ENCODE measurements at regions not wholly inside any gene's neighbourhood (a gene's known extent, or its start where the extent isn't known, plus 50 kb on each side); places are given as distances from the start of the nearest gene placed in this dataset.

DNA sequence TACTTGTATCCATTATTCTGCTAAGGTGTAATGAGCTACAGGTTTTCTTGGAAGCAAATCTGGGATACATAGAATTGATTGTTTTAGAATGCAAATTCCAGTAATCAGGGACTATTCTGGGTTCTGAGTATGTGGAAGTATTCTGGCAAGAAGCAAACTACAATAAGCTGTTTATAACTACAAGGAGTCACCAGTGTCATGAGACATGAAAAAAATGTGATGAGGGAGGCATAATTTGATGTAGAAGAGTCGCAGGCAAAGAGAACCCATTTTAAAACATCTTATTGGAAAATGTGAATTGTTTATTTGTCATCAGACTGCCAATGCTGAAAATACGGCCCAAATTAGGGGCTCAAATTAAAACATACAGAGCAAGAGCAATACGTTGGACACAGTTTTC, 321.8 kb upstream of the E2F7 start:
- TF ChIP-seq GATA3 (IDR thresholded peaks at IDR 0.05; ENCODE audit: low read depth, low read length), result no peak
- no peak for TF ChIP-seq GATA2 (IDR thresholded peaks at IDR 0.05; ENCODE audit: low read depth, low read length)

DNA sequence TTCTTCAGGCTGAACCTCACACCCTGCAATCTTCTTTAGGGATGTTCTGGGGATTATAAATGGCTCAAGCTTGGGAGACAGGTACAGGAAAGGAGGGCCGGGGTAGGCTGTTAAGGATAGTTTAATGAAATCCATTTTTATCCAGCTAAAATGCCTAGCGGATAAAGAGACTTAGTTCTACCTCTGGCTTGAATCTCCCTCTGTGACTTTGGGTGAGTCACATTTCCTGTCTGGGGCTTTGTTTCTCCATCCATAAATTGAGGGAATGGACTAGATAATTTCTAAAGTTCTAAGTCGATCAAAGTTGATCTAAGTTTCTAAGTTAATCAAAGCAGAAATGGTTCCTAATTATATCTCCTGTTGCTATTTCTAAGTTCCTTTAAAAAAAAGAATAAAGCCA, 319.6 kb upstream of the E2F7 start:
- TF ChIP-seq GATA3 (IDR thresholded peaks at IDR 0.05; ENCODE audit: low read depth, low read length) (no peak), GATA2 (IDR thresholded peaks at IDR 0.05; ENCODE audit: low read depth, low read length) (no peak)

GRCh38 chr12:77382096-77382742, 316.9 kb upstream of the E2F7 start:
- no peak for TF ChIP-seq GATA3 (IDR thresholded peaks at IDR 0.05; ENCODE audit: low read depth, low read length)
- no peak for TF ChIP-seq GATA2 (IDR thresholded peaks at IDR 0.05; ENCODE audit: low read depth, low read length)

DNA sequence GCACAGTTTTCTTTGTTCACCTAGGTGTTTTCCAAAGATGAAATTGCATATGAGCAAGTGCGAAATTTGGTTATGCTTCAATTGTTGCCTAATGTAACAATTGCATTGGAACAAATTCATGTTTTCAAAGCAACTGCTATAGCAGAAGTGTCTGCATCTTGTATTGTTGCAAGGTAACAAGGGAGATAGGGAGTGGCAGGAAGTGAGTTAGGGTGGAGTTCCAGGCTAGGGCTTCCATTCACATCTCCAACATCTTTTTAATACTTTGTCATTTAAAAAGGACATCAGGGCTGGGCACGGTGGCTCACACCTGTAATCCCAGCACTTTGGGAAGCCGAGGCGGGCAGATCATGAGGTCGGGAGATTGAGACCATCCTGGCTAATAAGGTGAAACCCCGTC, 312.3 kb upstream of the E2F7 start:
- TF ChIP-seq GATA2 (IDR thresholded peaks at IDR 0.05; ENCODE audit: low read depth, low read length) (no peak), GATA3 (IDR thresholded peaks at IDR 0.05; ENCODE audit: low read depth, low read length) (no peak)

DNA sequence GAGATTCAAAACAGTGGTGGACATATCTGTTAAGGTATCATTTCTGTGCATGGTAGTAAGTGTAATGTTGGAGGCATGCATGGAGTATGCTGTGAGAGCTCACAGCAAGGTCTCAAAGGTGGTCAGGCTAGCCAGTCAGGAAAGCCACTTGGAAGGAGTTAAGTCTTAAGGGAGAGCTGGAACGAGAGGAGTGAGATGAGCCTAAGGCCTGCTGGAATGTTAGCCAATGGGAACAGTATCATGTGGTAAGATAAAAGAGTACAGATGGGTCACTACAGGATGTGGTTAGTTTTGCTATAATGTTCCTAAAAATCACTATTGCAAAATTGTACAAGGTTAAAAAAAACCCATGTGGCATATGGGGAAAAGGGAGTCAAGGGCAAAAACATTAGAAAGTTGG, 311.7 kb upstream of the E2F7 start:
- TF ChIP-seq GATA2 (IDR thresholded peaks at IDR 0.05; ENCODE audit: low read depth, low read length) (no peak), GATA3 (IDR thresholded peaks at IDR 0.05; ENCODE audit: low read depth, low read length) (no peak)

- TF ChIP-seq GATA2 (IDR thresholded peaks at IDR 0.05; ENCODE audit: low read depth, low read length) (no peak), GATA3 (IDR thresholded peaks at IDR 0.05; ENCODE audit: low read depth, low read length) (no peak)
These were observed 309.3 kb upstream of the E2F7 start for GRCh38 chr12:77374673-77375072.

DNA sequence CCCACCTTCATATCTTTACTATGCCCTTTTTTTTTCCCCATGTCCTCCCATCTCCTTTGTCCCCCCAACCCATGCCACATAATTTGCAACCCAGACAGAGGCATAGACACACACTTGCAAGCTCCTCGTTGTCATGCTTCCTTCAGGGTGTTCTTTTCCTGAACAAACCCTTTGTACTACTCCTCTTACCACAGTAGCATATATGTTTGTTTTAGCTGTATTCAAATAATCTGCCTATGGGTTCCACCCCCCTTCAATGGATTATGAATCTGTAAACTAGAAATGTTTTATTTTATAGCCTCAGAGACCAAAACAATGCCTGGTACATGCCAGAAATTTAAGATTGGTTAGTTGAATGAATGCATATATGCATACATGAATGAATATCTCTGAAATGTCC, 307.1 kb upstream of the E2F7 start:
- TF ChIP-seq GATA2 (IDR thresholded peaks at IDR 0.05; ENCODE audit: low read depth, low read length) (no peak), GATA3 (IDR thresholded peaks at IDR 0.05; ENCODE audit: low read depth, low read length) (no peak)

- TF ChIP-seq GATA2 (IDR thresholded peaks at IDR 0.05; ENCODE audit: low read depth, low read length), result no peak
- TF ChIP-seq GATA3 (IDR thresholded peaks at IDR 0.05; ENCODE audit: low read depth, low read length), result no peak
These were observed 306.7 kb upstream of the E2F7 start for GRCh38 chr12:77372026-77372425.

DNA sequence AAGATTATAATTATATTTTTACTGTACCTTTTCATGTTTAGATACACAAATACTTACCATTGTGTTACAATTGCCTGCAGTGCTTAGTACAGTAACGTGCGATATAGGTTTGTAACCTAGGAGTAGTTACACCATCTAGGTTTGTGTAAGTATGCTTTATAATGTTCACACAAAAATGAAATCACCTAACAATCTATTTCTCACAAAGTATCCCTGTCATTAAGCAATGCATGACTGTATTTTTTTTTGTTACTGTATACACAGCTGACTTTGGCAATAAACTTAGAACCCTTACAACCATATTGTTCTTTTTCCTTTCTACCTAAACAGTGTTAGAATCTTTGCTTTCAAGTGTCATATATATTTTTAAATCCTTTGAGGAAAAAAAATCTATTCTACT, 303.0 kb upstream of the E2F7 start:
- no peak for TF ChIP-seq GATA2 (IDR thresholded peaks at IDR 0.05; ENCODE audit: low read depth, low read length)
- TF ChIP-seq GATA3 (IDR thresholded peaks at IDR 0.05; ENCODE audit: low read depth, low read length), result no peak

- TF ChIP-seq GATA2 (IDR thresholded peaks at IDR 0.05; ENCODE audit: low read depth, low read length) (no peak), GATA3 (IDR thresholded peaks at IDR 0.05; ENCODE audit: low read depth, low read length) (no peak)
These were observed 301.2 kb upstream of the E2F7 start for GRCh38 chr12:77366616-77367015.

- TF ChIP-seq GATA3 (IDR thresholded peaks at IDR 0.05; ENCODE audit: low read depth, low read length), result no peak
- no peak for TF ChIP-seq GATA2 (IDR thresholded peaks at IDR 0.05; ENCODE audit: low read depth, low read length)
These were observed 299.0 kb upstream of the E2F7 start for GRCh38 chr12:77364400-77364799.

DNA sequence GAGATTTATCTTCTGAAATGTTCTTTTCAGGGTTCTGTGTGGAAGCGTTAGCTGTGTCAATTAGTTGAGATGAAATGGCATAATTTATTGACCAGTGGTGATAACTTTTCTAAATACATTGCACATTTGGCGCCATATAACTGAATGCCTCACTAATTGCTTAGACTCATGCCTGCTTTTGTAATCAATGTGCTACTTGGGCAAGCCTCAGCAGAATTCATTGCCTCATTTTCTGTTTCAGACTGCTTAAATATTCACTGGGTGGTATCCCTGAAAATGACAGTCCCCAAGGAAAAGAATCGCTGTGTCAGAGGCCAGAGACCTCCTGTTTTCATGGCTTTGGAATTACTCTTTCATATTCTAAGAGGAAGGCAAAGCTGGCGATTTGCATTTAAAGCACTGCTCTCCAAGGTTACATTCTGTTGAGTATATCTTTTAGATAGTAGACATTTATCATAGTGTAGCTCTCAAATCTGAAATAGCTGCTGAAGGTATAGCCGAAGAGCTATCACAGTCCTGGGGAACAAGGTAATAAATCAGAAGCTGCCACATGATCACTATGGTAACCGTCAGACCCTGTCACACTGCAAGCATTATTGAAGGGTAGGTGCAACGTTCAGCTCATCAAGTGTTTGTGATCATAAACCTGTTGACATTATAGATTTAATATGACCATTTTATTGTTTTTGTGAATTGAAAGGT, 297.3 kb upstream of the E2F7 start:
- TF ChIP-seq GATA2 (IDR thresholded peaks at IDR 0.05; ENCODE audit: low read depth, low read length), result no peak
- no peak for TF ChIP-seq GATA3 (IDR thresholded peaks at IDR 0.05; ENCODE audit: low read depth, low read length)

GRCh38 chr12:77357655-77358054, 292.3 kb upstream of the E2F7 start:
- TF ChIP-seq GATA3 (IDR thresholded peaks at IDR 0.05; ENCODE audit: low read depth, low read length) (no peak), GATA2 (IDR thresholded peaks at IDR 0.05; ENCODE audit: low read depth, low read length) (no peak)

- TF ChIP-seq GATA2 (IDR thresholded peaks at IDR 0.05; ENCODE audit: low read depth, low read length) (no peak), GATA3 (IDR thresholded peaks at IDR 0.05; ENCODE audit: low read depth, low read length) (no peak)
These were observed 289.5 kb upstream of the E2F7 start for GRCh38 chr12:77354766-77355362.

DNA sequence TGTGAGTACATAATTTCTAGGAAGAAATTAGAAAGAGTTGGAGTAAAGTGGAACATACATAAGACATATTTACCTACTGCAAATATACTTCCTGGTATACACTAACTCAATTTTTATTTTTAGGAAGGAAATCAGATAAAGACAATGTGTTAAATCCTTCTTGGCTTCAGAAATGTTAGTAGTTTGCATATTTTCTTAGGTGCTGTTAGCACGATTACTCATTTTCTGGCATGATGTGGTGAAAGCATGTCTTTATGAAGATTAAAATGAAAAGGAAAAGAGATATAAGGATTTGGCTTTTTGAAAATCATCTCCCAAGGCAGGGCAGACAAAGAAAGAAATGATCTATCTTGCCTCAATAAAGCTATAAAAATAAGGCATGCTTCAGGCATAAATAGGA, 287.6 kb upstream of the E2F7 start:
- TF ChIP-seq GATA3 (IDR thresholded peaks at IDR 0.05; ENCODE audit: low read depth, low read length), result no peak
- no peak for TF ChIP-seq GATA2 (IDR thresholded peaks at IDR 0.05; ENCODE audit: low read depth, low read length)

Measured in SH-SY5Y (cell line).